Prostate gland (tissue), 2 donors: ENCODE measurements at regions not wholly inside any gene's neighbourhood (a gene's known extent, or its start where the extent isn't known, plus 50 kb on each side); places are given as distances from the start of the nearest gene placed in this dataset.

Experiments
- CTCF ChIP-seq, 4 experiments: fragments of 200-600 bp in 2 of 4; fragments of 450-650 bp in 2 of 4; sonication (generic) in 2 of 4; IDR thresholded peaks; 1 replicate in 3 of 4; 2 replicates in 1 of 4; pipeline ENCODE4 v1.5.1; 2016 to 2019; ENCODE audit warnings: antibody characterized with exemption in 4 of 4, mild to moderate bottlenecking in 2 of 4, moderate library complexity in 2 of 4
- POLR2A ChIP-seq: fragments of 450-650 bp; IDR thresholded peaks from one replicate; pipeline ENCODE4 v1.6.1; 2016; ENCODE audit warnings: antibody characterized with exemption, mild to moderate bottlenecking

GRCh38 chr6:170091000-170091638, 199.8 kb downstream of the DLL1 start:
- no peak for TF ChIP-seq CTCF (IDR thresholded peaks at IDR 0.05)
- TF ChIP-seq POLR2A: no peak
